SK-N-SH (cell line): ENCODE measurements at regions not wholly inside any gene's neighbourhood (a gene's known extent, or its start where the extent isn't known, plus 50 kb on each side); places are given as distances from the start of the nearest gene placed in this dataset.

ENCODE experiments used
- CTCF ChIP-seq: fragments of 200-600 bp; sonication (generic); IDR thresholded peaks from 2 replicates; pipeline ENCODE4 v1.6.1; 2017; ENCODE audit warnings: antibody characterized with exemption, mild to moderate bottlenecking, moderate library complexity
- TCF12 ChIP-seq: IDR thresholded peaks from 2 replicates; pipeline ENCODE4 v1.4.0; 2012
- USF2 ChIP-seq: fragments of 150-350 bp; IDR thresholded peaks from 2 replicates; pipeline ENCODE4 v1.6.1; 2017; ENCODE audit warnings: antibody characterized with exemption, low read length, low read depth, borderline replicate concordance
- YY1 ChIP-seq: IDR thresholded peaks from 2 replicates; pipeline ENCODE4 v1.4.0; 2012; ENCODE audit warnings: low read depth, mild to moderate bottlenecking

GRCh38 chr4:129748991-129749390 lies 653.0 kb downstream of the C4orf33 start:
- TF ChIP-seq CTCF (no peak), USF2 (no peak), TCF12 (no peak), YY1 (no peak)
